Lower leg skin (tissue), 4 donors: ENCODE measurements at regions not wholly inside any gene's neighbourhood (a gene's known extent, or its start where the extent isn't known, plus 50 kb on each side); places are given as distances from the start of the nearest gene placed in this dataset.

Experiments used
- DNase-seq, 2 donors: peaks; one replicate each; pipeline ENCODE4 v3.0.0-alpha.2; 2019; ENCODE audit warnings: low spot score in 2 of 2
- H3K4me3 ChIP-seq: fragments of 200-600 bp; sonication (generic); 2 replicates; pipeline ENCODE4 v1.5.1; 2017; ENCODE audit warnings: mild to moderate bottlenecking, low read depth; ENCODE audit not compliant: poor library complexity, severe bottlenecking
- CTCF ChIP-seq, 3 donors: fragments of 450-650 bp; IDR thresholded peaks; one replicate each; pipeline ENCODE4 v1.5.1; 2016; ENCODE audit warnings: antibody characterized with exemption in 3 of 3, mild to moderate bottlenecking in 3 of 3, moderate library complexity in 2 of 3
- POLR2A ChIP-seq, 2 donors: fragments of 450-650 bp; IDR thresholded peaks; one replicate each; pipeline ENCODE4 v1.6.1; 2016 to 2017; ENCODE audit warnings: antibody characterized with exemption in 2 of 2, mild to moderate bottlenecking in 1 of 2, moderate library complexity in 1 of 2
- WGBS, 2 donors: methylation state at CpG; one replicate each; pipeline ENCODE4 v1.1.5; 2018; 5-methylcytosine and 5-hydroxymethylcytosine counted together
- intact Hi-C: fragments of 100-400 bp; cut with DNase I; formaldehyde crosslinking; loops from one replicate; pipeline ENCODE4 v1.15.0; 2023; ENCODE audit warnings: low total_unique reads

GRCh38 chr2:45330108-45330507, 281.0 kb downstream of the SRBD1 start:
- WGBS, 2 donors: 81 to 94% methylated on average over 5 of the region's 5 CpGs
- intact Hi-C loops: no loop called here

GRCh38 chr2:45329045-45329677, 281.9 kb downstream of the SRBD1 start:
- no peak for DNase-seq
- no peak overlapping the region for H3K4me3 ChIP-seq
- TF ChIP-seq CTCF (IDR thresholded peaks at IDR 0.05): no peak
- TF ChIP-seq POLR2A (IDR thresholded peaks at IDR 0.05): no peak
- 56 to 85% methylated on average over 7 of the region's 7 CpGs for WGBS, 2 donors
- intact Hi-C loops: no loop called here

More at GRCh38 chr2:45330108-45330507, 281.0 kb downstream of the SRBD1 start:
- TF ChIP-seq CTCF (IDR thresholded peaks at IDR 0.05): no peak
- no peak for TF ChIP-seq POLR2A (IDR thresholded peaks at IDR 0.05)
- no peak for DNase-seq
- H3K4me3 ChIP-seq: no peak overlapping the region

- no peak for DNase-seq
- H3K4me3 ChIP-seq: no peak overlapping the region
- no peak for TF ChIP-seq CTCF (IDR thresholded peaks at IDR 0.05)
- TF ChIP-seq POLR2A (IDR thresholded peaks at IDR 0.05): no peak
- WGBS, 2 donors: 94 to 95% methylated on average over 3 of the region's 3 CpGs
- intact Hi-C loops: no loop called here
Measured at GRCh38 chr2:45328264-45328870, 282.7 kb downstream of the SRBD1 start.

- WGBS, 2 donors: 85 to 86% methylated on average over 3 of the region's 3 CpGs
- no peak overlapping the region for H3K4me3 ChIP-seq
- TF ChIP-seq CTCF (IDR thresholded peaks at IDR 0.05) (no peak), POLR2A (IDR thresholded peaks at IDR 0.05) (no peak)
- no peak for DNase-seq
- intact Hi-C loops: no loop called here
Measured at GRCh38 chr2:45323344-45323743, 287.7 kb downstream of the SRBD1 start.

GRCh38 chr2:45320956-45321355, 290.1 kb downstream of the SRBD1 start:
- DNase-seq: no peak
- 84 to 94% methylated on average over 2 of the region's 2 CpGs for WGBS, 2 donors
- TF ChIP-seq CTCF (IDR thresholded peaks at IDR 0.05) (no peak), POLR2A (IDR thresholded peaks at IDR 0.05) (no peak)
- intact Hi-C loops: no loop called here
- no peak overlapping the region for H3K4me3 ChIP-seq
